SU-DHL-6 (cell line): ENCODE measurements at regions not wholly inside any gene's neighbourhood (a gene's known extent, or its start where the extent isn't known, plus 50 kb on each side); places are given as distances from the start of the nearest gene placed in this dataset.

Source experiments
- CTCF ChIP-seq: fragments of 200-600 bp; sonication (generic); IDR thresholded peaks from one replicate; pipeline ENCODE4 v1.5.1; 2017; ENCODE audit warnings: antibody characterized with exemption, mild to moderate bottlenecking, low read length, moderate library complexity; ENCODE audit not compliant: insufficient read depth, poor library complexity, severe bottlenecking
- EZH2phosphoT487 ChIP-seq: fragments of 200-600 bp; sonication (generic), shearing (Covaris generic); conservative IDR thresholded peaks from 2 replicates; pipeline ENCODE4 v1.6.1; 2018; ENCODE audit warnings: mild to moderate bottlenecking, antibody characterized with exemption, low read length, moderate library complexity, mixed read lengths

DNA sequence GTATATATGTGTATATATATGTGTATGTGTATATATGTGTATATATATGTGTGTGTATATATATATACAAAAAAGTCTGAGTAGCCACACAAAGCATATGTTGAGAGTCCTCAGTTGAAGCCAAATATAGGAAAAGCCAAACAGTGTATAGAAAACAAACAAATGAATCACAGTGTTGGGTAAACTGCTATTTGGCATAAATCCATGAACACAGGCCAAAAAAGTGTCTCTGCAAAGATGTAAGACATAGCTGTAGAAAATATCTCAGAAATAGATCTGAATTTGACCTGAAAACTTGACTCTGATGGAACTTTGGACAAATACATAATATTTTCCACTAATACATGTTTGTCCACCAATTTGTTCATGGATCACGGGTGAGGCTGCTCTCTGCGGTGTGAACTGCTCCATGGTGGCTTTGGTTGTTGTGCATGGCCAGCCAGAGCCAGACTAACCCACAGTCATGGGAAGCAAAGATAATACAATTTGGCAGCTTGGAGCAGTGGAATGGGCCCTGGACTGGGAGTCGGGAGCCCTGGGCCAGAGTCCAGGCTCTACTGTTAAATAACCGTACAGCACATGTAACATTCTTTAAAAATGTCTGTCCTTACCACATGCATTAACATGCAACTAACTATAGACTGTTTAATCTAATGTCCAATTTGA lies 76.9 kb upstream of the EED start:
- TF ChIP-seq CTCF, result no peak
- no peak for TF ChIP-seq EZH2phosphoT487
